ENCODE measurements at regions not wholly inside any gene's neighbourhood (a gene's known extent, or its start where the extent isn't known, plus 50 kb on each side); places are given as distances from the start of the nearest gene placed in this dataset.

DNA sequence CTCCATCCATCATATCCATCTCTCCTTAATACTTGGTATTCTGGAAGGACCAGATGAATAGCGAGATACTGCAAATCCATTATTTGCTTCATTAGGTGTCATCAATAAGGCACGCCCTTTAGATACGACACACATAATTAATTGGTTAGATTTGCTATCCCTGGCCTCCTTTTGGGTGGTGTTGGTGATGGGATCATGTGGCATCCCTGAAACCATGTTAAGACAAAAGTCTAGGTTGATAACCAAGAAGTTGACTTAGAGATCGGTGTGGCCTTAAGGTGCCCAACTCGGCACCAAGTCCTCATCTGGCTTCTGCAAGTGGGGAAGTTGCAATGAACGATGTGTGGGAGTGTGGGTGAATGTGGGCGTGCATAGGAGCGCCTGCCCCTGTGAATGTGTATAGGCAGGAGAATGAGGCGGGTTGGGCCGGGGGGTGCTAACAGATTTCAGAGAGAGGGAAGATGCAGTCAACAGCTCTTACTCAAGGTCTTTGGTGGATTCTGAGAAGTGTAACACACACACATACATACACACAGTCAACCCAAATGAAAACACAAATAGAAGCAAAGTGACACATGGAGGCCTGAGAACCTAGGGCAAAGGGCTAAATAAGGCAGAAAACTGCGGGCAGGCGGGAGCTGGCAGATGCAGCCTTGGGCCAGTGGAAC, 415.7 kb upstream of the ESRRG start:
- TF ChIP-seq SIN3A (IDR thresholded peaks at IDR 0.05; ENCODE audit: borderline replicate concordance, insufficient read depth, low read length), result no peak
- no peak for TF ChIP-seq POLR2AphosphoS5 (IDR thresholded peaks at IDR 0.05; ENCODE audit: low read depth, low read length)
- TF ChIP-seq, protein P1, sequence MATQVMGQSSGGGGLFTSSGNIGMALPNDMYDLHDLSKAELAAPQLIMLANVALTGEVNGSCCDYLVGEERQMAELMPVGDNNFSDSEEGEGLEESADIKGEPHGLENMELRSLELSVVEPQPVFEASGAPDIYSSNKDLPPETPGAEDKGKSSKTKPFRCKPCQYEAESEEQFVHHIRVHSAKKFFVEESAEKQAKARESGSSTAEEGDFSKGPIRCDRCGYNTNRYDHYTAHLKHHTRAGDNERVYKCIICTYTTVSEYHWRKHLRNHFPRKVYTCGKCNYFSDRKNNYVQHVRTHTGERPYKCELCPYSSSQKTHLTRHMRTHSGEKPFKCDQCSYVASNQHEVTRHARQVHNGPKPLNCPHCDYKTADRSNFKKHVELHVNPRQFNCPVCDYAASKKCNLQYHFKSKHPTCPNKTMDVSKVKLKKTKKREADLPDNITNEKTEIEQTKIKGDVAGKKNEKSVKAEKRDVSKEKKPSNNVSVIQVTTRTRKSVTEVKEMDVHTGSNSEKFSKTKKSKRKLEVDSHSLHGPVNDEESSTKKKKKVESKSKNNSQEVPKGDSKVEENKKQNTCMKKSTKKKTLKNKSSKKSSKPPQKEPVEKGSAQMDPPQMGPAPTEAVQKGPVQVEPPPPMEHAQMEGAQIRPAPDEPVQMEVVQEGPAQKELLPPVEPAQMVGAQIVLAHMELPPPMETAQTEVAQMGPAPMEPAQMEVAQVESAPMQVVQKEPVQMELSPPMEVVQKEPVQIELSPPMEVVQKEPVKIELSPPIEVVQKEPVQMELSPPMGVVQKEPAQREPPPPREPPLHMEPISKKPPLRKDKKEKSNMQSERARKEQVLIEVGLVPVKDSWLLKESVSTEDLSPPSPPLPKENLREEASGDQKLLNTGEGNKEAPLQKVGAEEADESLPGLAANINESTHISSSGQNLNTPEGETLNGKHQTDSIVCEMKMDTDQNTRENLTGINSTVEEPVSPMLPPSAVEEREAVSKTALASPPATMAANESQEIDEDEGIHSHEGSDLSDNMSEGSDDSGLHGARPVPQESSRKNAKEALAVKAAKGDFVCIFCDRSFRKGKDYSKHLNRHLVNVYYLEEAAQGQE (IDR thresholded peaks at IDR 0.05; ENCODE audit: insufficient read depth in 1 of 2, low read depth in 2 of 2, low read length in 2 of 2), result no peak
- no peak for TF ChIP-seq TAF1 (IDR thresholded peaks at IDR 0.05; ENCODE audit: borderline replicate concordance, insufficient read depth, low read length)
- TF ChIP-seq FOXP2 (optimal IDR thresholded peaks at IDR 0.05; ENCODE audit: borderline replicate concordance, extremely low read depth, extremely low read length, insufficient read depth), result no peak

All from PFSK-1 (cell line).